ENCODE measurements at regions not wholly inside any gene's neighbourhood (a gene's known extent, or its start where the extent isn't known, plus 50 kb on each side); places are given as distances from the start of the nearest gene placed in this dataset.
"Not testable (repeated sequence)": the region's sequence is repeated elsewhere in the genome, so short reads cannot be mapped to it uniquely, and the experiment has no call there.

GRCh38 chr7:65510187-65510538, 136.5 kb downstream of the ZNF92 start:
- H3K4me1 ChIP-seq (ENCODE audit: control insufficient read depth in 2 of 2, insufficient read depth in 2 of 2, low read length in 2 of 2); H3K36me3 ChIP-seq (ENCODE audit: control insufficient read depth in 2 of 2, insufficient read depth in 2 of 2, low read length in 2 of 2); H3K9me3 ChIP-seq (ENCODE audit: control insufficient read depth in 2 of 2, low read length in 2 of 2); H3K9ac ChIP-seq (ENCODE audit: low read depth in 1 of 2, low read length in 2 of 2); H3K27ac ChIP-seq (ENCODE audit: low read depth in 2 of 2, low read length in 2 of 2): not testable (repeated sequence)
- peak overlapping the region in 1 of 2 donors; percentile 50 for H3K4me3 ChIP-seq (ENCODE audit: low read length in 2 of 2)
- H3K27me3 ChIP-seq (ENCODE audit: control insufficient read depth in 2 of 2, insufficient read depth in 2 of 2, low read length in 2 of 2) = peaks cover 5 to 14% of the 10 kb centered on the region in 2 donors

DNA sequence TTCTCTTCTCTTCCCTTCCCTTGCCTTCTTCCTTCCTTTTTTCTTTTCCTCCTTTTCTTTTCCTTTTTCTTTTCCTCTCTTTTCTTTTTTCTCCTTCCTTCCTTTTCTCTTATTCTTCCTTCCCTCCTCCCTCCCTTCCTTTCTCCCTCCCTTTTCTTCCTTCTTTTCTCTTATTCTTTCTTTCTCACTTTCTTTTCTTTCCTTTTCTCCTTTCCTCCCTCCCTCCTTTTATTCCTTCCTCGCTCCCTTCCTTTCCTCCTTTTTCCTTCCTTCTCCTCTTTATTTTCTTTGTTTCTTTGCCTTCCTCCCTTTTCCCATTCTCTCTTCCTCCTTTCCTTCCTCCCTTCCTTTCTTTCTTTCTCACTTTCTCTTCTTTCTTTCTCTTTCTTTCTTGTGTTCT, 146.1 kb downstream of the ZNF92 start:
- H3K4me3 ChIP-seq (ENCODE audit: low read length in 2 of 2); H3K9me3 ChIP-seq (ENCODE audit: control insufficient read depth in 2 of 2, low read length in 2 of 2); H3K27ac ChIP-seq (ENCODE audit: low read depth in 2 of 2, low read length in 2 of 2); H3K4me1 ChIP-seq (ENCODE audit: control insufficient read depth in 2 of 2, insufficient read depth in 2 of 2, low read length in 2 of 2); H3K36me3 ChIP-seq (ENCODE audit: control insufficient read depth in 2 of 2, insufficient read depth in 2 of 2, low read length in 2 of 2); H3K9ac ChIP-seq (ENCODE audit: low read depth in 1 of 2, low read length in 2 of 2); H3K27me3 ChIP-seq (ENCODE audit: control insufficient read depth in 2 of 2, insufficient read depth in 2 of 2, low read length in 2 of 2): not testable (repeated sequence)

GRCh38 chr7:65545465-65546161, 172.0 kb downstream of the ZNF92 start:
- not testable (repeated sequence) for H3K9me3 ChIP-seq (ENCODE audit: control insufficient read depth in 2 of 2, low read length in 2 of 2); H3K4me1 ChIP-seq (ENCODE audit: control insufficient read depth in 2 of 2, insufficient read depth in 2 of 2, low read length in 2 of 2); H3K4me3 ChIP-seq (ENCODE audit: low read length in 2 of 2); H3K9ac ChIP-seq (ENCODE audit: low read depth in 1 of 2, low read length in 2 of 2); H3K27ac ChIP-seq (ENCODE audit: low read depth in 2 of 2, low read length in 2 of 2); H3K27me3 ChIP-seq (ENCODE audit: control insufficient read depth in 2 of 2, insufficient read depth in 2 of 2, low read length in 2 of 2); H3K36me3 ChIP-seq (ENCODE audit: control insufficient read depth in 2 of 2, insufficient read depth in 2 of 2, low read length in 2 of 2)

DNA sequence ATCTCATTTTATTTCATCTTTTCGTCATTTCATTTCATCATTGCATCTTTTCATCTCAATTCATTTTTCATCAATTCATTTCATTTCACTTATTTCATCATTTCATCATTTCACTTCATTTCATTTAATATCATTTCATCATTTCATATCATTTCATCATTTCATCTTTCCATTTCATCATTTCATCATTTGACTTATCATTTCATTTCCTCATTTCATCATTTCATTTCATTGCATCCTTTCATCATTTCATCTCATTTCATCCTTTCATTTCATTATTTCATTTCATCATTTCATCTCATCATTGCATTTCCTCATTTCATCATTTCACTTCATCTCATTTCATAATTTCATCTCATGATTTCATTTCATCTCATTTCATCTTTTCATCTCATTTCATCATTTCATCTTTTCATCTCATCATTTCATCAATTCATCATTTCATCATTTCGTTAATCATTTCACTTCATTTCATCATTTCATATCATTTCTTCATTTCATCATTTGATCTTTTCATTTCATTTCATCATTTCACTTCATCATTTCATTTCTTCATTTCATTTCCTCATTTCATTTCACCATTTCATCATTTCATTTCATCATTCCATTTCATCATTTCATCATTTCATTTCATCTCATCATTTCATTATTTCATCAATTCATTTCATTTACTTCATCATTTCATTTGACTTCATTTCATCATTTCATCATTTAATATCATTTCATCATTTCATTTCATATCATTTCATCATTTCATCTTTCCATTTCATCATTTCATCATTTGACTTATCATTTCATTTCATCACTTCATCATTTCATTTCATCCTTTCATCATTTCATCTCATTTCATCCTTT, 176.2 kb downstream of the ZNF92 start:
- not testable (repeated sequence) for H3K36me3 ChIP-seq (ENCODE audit: control insufficient read depth in 2 of 2, insufficient read depth in 2 of 2, low read length in 2 of 2); H3K4me1 ChIP-seq (ENCODE audit: control insufficient read depth in 2 of 2, insufficient read depth in 2 of 2, low read length in 2 of 2); H3K27ac ChIP-seq (ENCODE audit: low read depth in 2 of 2, low read length in 2 of 2); H3K27me3 ChIP-seq (ENCODE audit: control insufficient read depth in 2 of 2, insufficient read depth in 2 of 2, low read length in 2 of 2); H3K4me3 ChIP-seq (ENCODE audit: low read length in 2 of 2); H3K9me3 ChIP-seq (ENCODE audit: control insufficient read depth in 2 of 2, low read length in 2 of 2); H3K9ac ChIP-seq (ENCODE audit: low read depth in 1 of 2, low read length in 2 of 2)

GRCh38 chr7:65550444-65550809, 176.8 kb downstream of the ZNF92 start:
- not testable (repeated sequence) for H3K36me3 ChIP-seq (ENCODE audit: control insufficient read depth in 2 of 2, insufficient read depth in 2 of 2, low read length in 2 of 2); H3K9ac ChIP-seq (ENCODE audit: low read depth in 1 of 2, low read length in 2 of 2); H3K9me3 ChIP-seq (ENCODE audit: control insufficient read depth in 2 of 2, low read length in 2 of 2); H3K27me3 ChIP-seq (ENCODE audit: control insufficient read depth in 2 of 2, insufficient read depth in 2 of 2, low read length in 2 of 2); H3K4me1 ChIP-seq (ENCODE audit: control insufficient read depth in 2 of 2, insufficient read depth in 2 of 2, low read length in 2 of 2); H3K4me3 ChIP-seq (ENCODE audit: low read length in 2 of 2); H3K27ac ChIP-seq (ENCODE audit: low read depth in 2 of 2, low read length in 2 of 2)

DNA sequence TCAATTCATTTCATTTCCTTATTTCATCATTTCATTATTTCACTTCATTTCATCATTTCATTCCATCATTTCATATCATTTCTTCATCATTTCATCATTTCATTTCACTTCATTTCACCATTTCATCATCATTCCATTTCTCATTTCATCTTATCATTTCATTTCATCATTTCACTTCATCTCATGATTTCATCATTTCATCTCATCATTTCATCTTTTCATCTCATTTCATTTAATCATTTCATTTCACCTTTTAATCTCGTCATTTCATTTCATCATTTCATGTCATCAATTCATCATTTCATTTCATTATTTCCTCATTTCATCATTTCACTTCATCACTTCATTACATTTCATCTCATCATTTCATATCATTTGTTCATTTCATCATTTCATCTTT, 177.4 kb downstream of the ZNF92 start:
- H3K4me3 ChIP-seq (ENCODE audit: low read length in 2 of 2); H3K4me1 ChIP-seq (ENCODE audit: control insufficient read depth in 2 of 2, insufficient read depth in 2 of 2, low read length in 2 of 2); H3K9me3 ChIP-seq (ENCODE audit: control insufficient read depth in 2 of 2, low read length in 2 of 2); H3K27me3 ChIP-seq (ENCODE audit: control insufficient read depth in 2 of 2, insufficient read depth in 2 of 2, low read length in 2 of 2); H3K9ac ChIP-seq (ENCODE audit: low read depth in 1 of 2, low read length in 2 of 2); H3K36me3 ChIP-seq (ENCODE audit: control insufficient read depth in 2 of 2, insufficient read depth in 2 of 2, low read length in 2 of 2); H3K27ac ChIP-seq (ENCODE audit: low read depth in 2 of 2, low read length in 2 of 2): not testable (repeated sequence)

GRCh38 chr7:65554553-65555476, 181.2 kb downstream of the ZNF92 start:
- not testable (repeated sequence) for H3K27ac ChIP-seq (ENCODE audit: low read depth in 2 of 2, low read length in 2 of 2); H3K4me3 ChIP-seq (ENCODE audit: low read length in 2 of 2); H3K27me3 ChIP-seq (ENCODE audit: control insufficient read depth in 2 of 2, insufficient read depth in 2 of 2, low read length in 2 of 2); H3K9ac ChIP-seq (ENCODE audit: low read depth in 1 of 2, low read length in 2 of 2); H3K4me1 ChIP-seq (ENCODE audit: control insufficient read depth in 2 of 2, insufficient read depth in 2 of 2, low read length in 2 of 2); H3K36me3 ChIP-seq (ENCODE audit: control insufficient read depth in 2 of 2, insufficient read depth in 2 of 2, low read length in 2 of 2); H3K9me3 ChIP-seq (ENCODE audit: control insufficient read depth in 2 of 2, low read length in 2 of 2)

DNA sequence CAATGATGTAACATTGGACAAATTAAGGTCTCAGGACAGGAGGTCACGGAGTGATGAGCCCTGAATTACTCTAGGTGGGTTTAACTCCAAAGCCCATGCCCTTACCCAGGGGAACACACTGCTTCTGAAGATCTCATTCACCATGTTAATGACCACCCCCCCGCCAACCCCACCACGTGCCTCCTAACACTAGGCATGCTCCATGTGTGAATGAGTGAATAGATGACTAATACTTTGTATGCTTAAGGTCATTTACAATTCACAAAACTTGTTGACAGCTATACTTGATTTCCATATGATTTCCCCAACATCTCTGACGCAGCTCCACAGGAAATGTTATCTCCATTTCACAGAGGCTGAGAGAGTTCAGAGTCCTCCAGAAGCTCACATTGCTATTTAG, 184.9 kb downstream of the ZNF92 start:
- not testable (repeated sequence) for H3K9me3 ChIP-seq (ENCODE audit: control insufficient read depth in 2 of 2, low read length in 2 of 2); H3K9ac ChIP-seq (ENCODE audit: low read depth in 1 of 2, low read length in 2 of 2); H3K27me3 ChIP-seq (ENCODE audit: control insufficient read depth in 2 of 2, insufficient read depth in 2 of 2, low read length in 2 of 2); H3K36me3 ChIP-seq (ENCODE audit: control insufficient read depth in 2 of 2, insufficient read depth in 2 of 2, low read length in 2 of 2); H3K27ac ChIP-seq (ENCODE audit: low read depth in 2 of 2, low read length in 2 of 2); H3K4me3 ChIP-seq (ENCODE audit: low read length in 2 of 2); H3K4me1 ChIP-seq (ENCODE audit: control insufficient read depth in 2 of 2, insufficient read depth in 2 of 2, low read length in 2 of 2)

DNA sequence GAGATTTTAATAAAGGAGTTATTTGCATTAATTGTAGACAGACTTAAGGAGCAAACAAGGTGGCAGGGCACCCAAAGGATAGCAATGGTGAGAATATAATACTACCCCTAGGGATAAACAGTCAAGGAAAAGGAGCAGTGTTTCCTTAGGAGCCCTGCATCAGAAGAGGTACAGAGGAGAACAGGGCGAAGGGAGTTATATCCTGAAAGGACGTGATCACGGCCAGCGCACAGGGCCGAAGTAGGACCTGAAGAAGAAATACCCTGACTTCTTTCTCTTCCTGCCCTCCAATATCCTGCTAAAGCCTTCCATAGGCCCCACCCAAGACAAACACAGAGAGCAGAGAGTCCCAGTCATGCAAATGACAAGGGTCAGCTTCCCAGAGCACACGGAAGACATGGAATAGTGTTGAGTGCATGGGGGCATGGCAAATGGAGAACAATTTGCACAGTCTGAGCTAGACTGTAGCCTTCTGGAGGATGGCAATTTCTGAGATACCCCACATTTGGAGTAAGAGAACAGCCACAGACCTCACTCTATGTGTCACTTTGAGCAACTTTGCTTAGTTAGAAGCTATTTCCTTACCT, 188.2 kb downstream of the ZNF92 start:
- H3K9ac ChIP-seq (ENCODE audit: low read depth in 1 of 2, low read length in 2 of 2); H3K27me3 ChIP-seq (ENCODE audit: control insufficient read depth in 2 of 2, insufficient read depth in 2 of 2, low read length in 2 of 2); H3K27ac ChIP-seq (ENCODE audit: low read depth in 2 of 2, low read length in 2 of 2); H3K36me3 ChIP-seq (ENCODE audit: control insufficient read depth in 2 of 2, insufficient read depth in 2 of 2, low read length in 2 of 2); H3K4me1 ChIP-seq (ENCODE audit: control insufficient read depth in 2 of 2, insufficient read depth in 2 of 2, low read length in 2 of 2); H3K4me3 ChIP-seq (ENCODE audit: low read length in 2 of 2); H3K9me3 ChIP-seq (ENCODE audit: control insufficient read depth in 2 of 2, low read length in 2 of 2): not testable (repeated sequence)

DNA sequence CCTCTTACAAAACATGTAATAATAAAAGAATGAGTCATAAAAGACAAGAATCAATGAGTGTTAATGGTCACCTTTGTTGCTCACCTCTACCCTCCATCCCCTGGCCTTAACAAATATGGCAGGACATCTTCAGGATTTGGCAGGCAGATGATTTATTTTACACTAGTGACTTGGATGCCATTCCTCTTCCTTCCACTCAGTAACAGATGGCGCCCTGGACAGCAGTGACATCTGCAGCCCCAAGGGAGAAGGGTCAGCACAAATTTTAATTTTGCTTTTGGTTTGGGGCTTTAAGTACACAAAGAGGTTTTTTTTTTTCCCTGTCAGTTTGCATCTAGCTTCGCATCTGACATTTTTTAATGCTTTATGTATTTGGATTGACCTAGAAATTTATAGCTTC, 188.9 kb downstream of the ZNF92 start:
- H3K27me3 ChIP-seq (ENCODE audit: control insufficient read depth in 2 of 2, insufficient read depth in 2 of 2, low read length in 2 of 2); H3K27ac ChIP-seq (ENCODE audit: low read depth in 2 of 2, low read length in 2 of 2); H3K9ac ChIP-seq (ENCODE audit: low read depth in 1 of 2, low read length in 2 of 2); H3K4me1 ChIP-seq (ENCODE audit: control insufficient read depth in 2 of 2, insufficient read depth in 2 of 2, low read length in 2 of 2); H3K9me3 ChIP-seq (ENCODE audit: control insufficient read depth in 2 of 2, low read length in 2 of 2); H3K36me3 ChIP-seq (ENCODE audit: control insufficient read depth in 2 of 2, insufficient read depth in 2 of 2, low read length in 2 of 2); H3K4me3 ChIP-seq (ENCODE audit: low read length in 2 of 2): not testable (repeated sequence)
